Nephron (organoid): ENCODE measurements at regions not wholly inside any gene's neighbourhood (a gene's known extent, or its start where the extent isn't known, plus 50 kb on each side); places are given as distances from the start of the nearest gene placed in this dataset.

Experiments
- H3K27ac Mint-ChIP-seq, 3 experiments: 2 replicates each; pipeline ENCODE4 v1.8.0; 2020; ENCODE audit warnings: mixed read lengths in 3 of 3, mild to moderate bottlenecking in 2 of 3, moderate library complexity in 1 of 3
- H3K27me3 Mint-ChIP-seq: 2 replicates; pipeline ENCODE4 v1.8.0; 2021; ENCODE audit warnings: low read depth, mild to moderate bottlenecking, moderate library complexity, mixed read lengths
- H3K36me3 Mint-ChIP-seq: 2 replicates; pipeline ENCODE4 v1.8.0; 2020; ENCODE audit warnings: low read depth, mixed read lengths
- H3K4me1 Mint-ChIP-seq: 2 replicates; pipeline ENCODE4 v1.8.0; 2020; ENCODE audit warnings: mixed read lengths
- H3K4me3 Mint-ChIP-seq, 3 experiments: 2 replicates each; pipeline ENCODE4 v1.8.0; 2020; ENCODE audit warnings: mild to moderate bottlenecking in 3 of 3, mixed read lengths in 3 of 3, moderate library complexity in 2 of 3
- H3K9me3 Mint-ChIP-seq: 2 replicates; pipeline ENCODE4 v1.8.0; 2020; ENCODE audit warnings: mixed read lengths
- TF ChIP-seq, protein P1 (sequence below), 3 experiments: fragments of 200-600 bp; sonication (generic); IDR thresholded peaks; one replicate each; pipeline ENCODE4 v1.5.0; 2021; ENCODE audit warnings: antibody characterized with exemption in 3 of 3; ENCODE audit not compliant: unreplicated experiment in 3 of 3

DNA sequence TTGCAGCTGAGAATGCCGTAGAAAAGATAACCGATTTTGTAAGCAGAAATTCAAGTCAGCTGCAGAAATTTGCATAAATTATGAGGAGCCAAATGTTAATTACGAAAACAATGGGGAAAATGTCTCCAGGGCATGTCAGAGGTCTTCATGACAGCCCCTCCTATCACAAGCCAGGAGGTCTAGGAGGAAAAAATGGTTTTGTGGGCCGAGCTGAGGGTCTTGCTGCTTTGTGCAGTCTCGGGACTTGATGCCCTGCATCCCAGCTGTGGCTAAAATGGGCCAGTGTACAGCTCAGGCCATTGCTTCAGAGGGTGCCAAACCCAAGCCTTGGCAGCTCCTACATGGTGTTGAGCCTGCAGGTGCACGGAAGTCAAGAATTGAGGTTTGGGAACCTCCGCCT, 131.2 kb upstream of the PDE3A start:
- Mint-ChIP-seq H3K4me3 (no peak overlapping the region), H3K9me3 (peaks cover 14% of the 10 kb centered on the region), H3K27ac (no peak overlapping the region), H3K36me3 (no peaks in the 10 kb centered on the region), H3K4me1 (no peaks in the 10 kb centered on the region), H3K27me3 (no peaks in the 10 kb centered on the region)
- TF ChIP-seq, protein P1, sequence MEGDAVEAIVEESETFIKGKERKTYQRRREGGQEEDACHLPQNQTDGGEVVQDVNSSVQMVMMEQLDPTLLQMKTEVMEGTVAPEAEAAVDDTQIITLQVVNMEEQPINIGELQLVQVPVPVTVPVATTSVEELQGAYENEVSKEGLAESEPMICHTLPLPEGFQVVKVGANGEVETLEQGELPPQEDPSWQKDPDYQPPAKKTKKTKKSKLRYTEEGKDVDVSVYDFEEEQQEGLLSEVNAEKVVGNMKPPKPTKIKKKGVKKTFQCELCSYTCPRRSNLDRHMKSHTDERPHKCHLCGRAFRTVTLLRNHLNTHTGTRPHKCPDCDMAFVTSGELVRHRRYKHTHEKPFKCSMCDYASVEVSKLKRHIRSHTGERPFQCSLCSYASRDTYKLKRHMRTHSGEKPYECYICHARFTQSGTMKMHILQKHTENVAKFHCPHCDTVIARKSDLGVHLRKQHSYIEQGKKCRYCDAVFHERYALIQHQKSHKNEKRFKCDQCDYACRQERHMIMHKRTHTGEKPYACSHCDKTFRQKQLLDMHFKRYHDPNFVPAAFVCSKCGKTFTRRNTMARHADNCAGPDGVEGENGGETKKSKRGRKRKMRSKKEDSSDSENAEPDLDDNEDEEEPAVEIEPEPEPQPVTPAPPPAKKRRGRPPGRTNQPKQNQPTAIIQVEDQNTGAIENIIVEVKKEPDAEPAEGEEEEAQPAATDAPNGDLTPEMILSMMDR (IDR thresholded peaks at IDR 0.05; ENCODE audit: unreplicated experiment in 3 of 3): no peak

DNA sequence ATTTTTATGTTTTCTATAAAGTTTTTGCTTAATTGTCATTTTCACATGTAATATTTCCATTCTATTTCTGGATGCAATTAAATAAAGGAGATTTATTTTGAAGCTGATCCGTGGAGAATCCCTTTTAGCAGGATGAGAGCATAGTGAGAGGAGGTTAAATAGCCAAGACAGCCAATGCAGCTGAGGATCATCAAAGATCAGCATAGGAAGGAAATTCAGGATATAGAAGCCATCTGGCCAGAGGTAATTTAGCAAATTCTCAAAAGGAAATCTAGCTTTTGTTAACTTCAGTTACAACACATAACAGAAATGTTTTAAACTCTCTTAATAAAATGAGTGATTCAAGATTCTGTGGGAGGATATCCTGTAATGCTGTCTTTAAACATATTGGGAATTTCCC, 122.8 kb upstream of the PDE3A start:
- no peaks in the 10 kb centered on the region for H3K36me3 Mint-ChIP-seq
- H3K4me3 Mint-ChIP-seq: no peak overlapping the region
- H3K27me3 Mint-ChIP-seq: no peaks in the 10 kb centered on the region
- H3K27ac Mint-ChIP-seq: peak overlapping the region in 2 of 3 experiments; percentile 4 to 21
- H3K9me3 Mint-ChIP-seq: peaks cover 14% of the 10 kb centered on the region
- TF ChIP-seq, protein P1 (IDR thresholded peaks at IDR 0.05; ENCODE audit: unreplicated experiment in 3 of 3): no peak
- peaks cover 5% of the 10 kb centered on the region for H3K4me1 Mint-ChIP-seq

DNA sequence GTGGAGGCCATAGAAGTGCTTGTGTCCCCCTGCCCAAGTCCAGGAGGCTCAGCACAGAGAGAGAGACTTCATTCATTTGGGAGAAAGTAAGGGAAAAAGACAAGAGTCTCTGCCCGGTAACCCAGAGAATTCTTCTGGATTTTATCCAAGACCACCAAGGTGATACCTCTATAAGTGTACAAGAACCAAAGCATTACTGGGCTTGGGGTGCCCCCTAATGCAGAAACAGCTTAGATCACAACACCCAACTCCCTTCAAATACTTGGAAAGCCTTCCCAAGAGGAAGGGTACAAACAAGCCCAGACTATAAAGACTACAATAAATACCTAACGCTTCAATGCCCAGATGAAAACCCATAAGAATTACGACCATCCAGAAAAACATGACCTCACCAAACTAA, 119.7 kb upstream of the PDE3A start:
- Mint-ChIP-seq H3K9me3 (peaks cover 16% of the 10 kb centered on the region), H3K4me3 (no peak overlapping the region), H3K4me1 (peaks cover 5% of the 10 kb centered on the region), H3K36me3 (no peaks in the 10 kb centered on the region), H3K27ac (no peak overlapping the region), H3K27me3 (no peaks in the 10 kb centered on the region)
- TF ChIP-seq, protein P1 (IDR thresholded peaks at IDR 0.05; ENCODE audit: unreplicated experiment in 3 of 3): no peak

DNA sequence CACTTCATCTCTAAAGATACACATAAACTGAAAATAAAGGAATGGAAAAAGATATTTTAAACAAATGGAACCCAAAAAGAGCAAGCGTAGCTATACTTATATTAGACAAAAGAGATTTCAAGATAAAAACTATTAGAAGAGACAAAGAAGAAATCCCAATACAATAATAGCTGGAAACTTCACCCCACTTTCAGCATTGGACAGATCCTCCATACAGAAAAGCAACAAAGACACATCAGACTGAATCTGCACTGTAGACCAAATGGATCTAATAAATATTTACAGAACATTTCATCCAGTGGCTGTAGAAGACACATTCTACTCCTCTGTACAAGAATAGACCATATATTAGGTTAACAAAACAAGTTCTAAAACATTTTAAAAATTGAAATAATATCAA, 117.6 kb upstream of the PDE3A start:
- Mint-ChIP-seq H3K27me3 (no peaks in the 10 kb centered on the region), H3K36me3 (no peaks in the 10 kb centered on the region), H3K4me3 (no peak overlapping the region), H3K4me1 (no peaks in the 10 kb centered on the region), H3K27ac (no peak overlapping the region), H3K9me3 (peaks cover 16% of the 10 kb centered on the region)
- TF ChIP-seq, protein P1 (IDR thresholded peaks at IDR 0.05; ENCODE audit: unreplicated experiment in 3 of 3): no peak

DNA sequence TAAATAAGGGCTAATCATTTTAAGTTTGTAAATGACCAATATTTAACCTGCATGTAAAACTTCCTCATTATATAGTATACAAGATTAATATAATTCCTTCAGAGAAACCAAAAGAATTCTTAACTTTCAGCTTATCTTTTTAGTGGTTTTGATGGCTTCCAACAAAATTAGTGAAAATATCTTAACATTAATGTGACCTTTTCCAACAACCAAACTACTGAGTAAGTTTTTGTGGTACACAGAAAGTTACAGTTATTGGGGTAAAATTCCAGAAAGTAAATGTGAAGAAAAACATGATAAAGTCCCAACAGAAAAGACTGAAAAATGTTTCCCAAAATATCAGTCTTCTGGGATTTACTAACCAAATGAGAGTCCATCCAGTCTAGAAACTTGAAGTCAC, 111.0 kb upstream of the PDE3A start:
- no peaks in the 10 kb centered on the region for H3K4me1 Mint-ChIP-seq
- no peaks in the 10 kb centered on the region for H3K36me3 Mint-ChIP-seq
- no peaks in the 10 kb centered on the region for H3K27me3 Mint-ChIP-seq
- TF ChIP-seq, protein P1 (IDR thresholded peaks at IDR 0.05; ENCODE audit: unreplicated experiment in 3 of 3): no peak
- no peaks in the 10 kb centered on the region for H3K9me3 Mint-ChIP-seq
- H3K27ac Mint-ChIP-seq: no peak overlapping the region
- no peak overlapping the region for H3K4me3 Mint-ChIP-seq

DNA sequence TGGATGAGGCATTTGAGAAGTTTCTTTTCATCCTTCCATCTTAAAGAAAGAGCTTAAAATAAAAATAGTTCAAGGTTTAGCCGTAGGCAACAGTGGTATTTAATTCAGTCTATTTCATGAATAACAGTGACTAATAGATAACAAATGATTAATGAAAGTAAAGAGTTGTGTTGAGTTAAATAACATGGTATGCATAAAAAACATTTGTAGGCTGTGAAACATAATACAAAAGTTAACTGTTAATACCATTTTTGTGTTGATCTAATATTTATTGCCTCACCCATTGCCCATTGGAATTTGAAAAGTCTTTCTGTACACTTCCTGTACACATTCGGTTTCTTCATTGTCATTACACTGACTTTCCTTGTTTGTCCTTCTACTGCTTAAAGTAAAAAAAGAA, 108.6 kb upstream of the PDE3A start:
- no peaks in the 10 kb centered on the region for H3K36me3 Mint-ChIP-seq
- peaks cover 5% of the 10 kb centered on the region for H3K4me1 Mint-ChIP-seq
- no peaks in the 10 kb centered on the region for H3K9me3 Mint-ChIP-seq
- TF ChIP-seq, protein P1 (IDR thresholded peaks at IDR 0.05; ENCODE audit: unreplicated experiment in 3 of 3): no peak
- no peak overlapping the region for H3K4me3 Mint-ChIP-seq
- H3K27ac Mint-ChIP-seq: no peak overlapping the region
- no peaks in the 10 kb centered on the region for H3K27me3 Mint-ChIP-seq
